Prostate gland (tissue), 2 donors: ENCODE measurements at regions not wholly inside any gene's neighbourhood (a gene's known extent, or its start where the extent isn't known, plus 50 kb on each side); places are given as distances from the start of the nearest gene placed in this dataset.

Experiments used
- CTCF ChIP-seq, 4 experiments: fragments of 200-600 bp in 2 of 4; fragments of 450-650 bp in 2 of 4; sonication (generic) in 2 of 4; IDR thresholded peaks; 1 replicate in 3 of 4; 2 replicates in 1 of 4; pipeline ENCODE4 v1.5.1; 2016 to 2019; ENCODE audit warnings: antibody characterized with exemption in 4 of 4, mild to moderate bottlenecking in 2 of 4, moderate library complexity in 2 of 4
- POLR2A ChIP-seq: fragments of 450-650 bp; IDR thresholded peaks from one replicate; pipeline ENCODE4 v1.6.1; 2016; ENCODE audit warnings: antibody characterized with exemption, mild to moderate bottlenecking

GRCh38 chr5:61790678-61791077 lies 458.6 kb downstream of the ZSWIM6 start:
- no peak for TF ChIP-seq CTCF (IDR thresholded peaks at IDR 0.05)
- TF ChIP-seq POLR2A = no peak
